Activated naive CD4-positive, alpha-beta T cell treated with anti-CD3 and anti-CD28 coated beads, Interleukin-2, amount 50 U/mL, for 72 hours (primary cell): ENCODE measurements at regions not wholly inside any gene's neighbourhood (a gene's known extent, or its start where the extent isn't known, plus 50 kb on each side); places are given as distances from the start of the nearest gene placed in this dataset.
A peak's percentile ranks its signal among the peaks of the same experiment; 100 is the strongest.
"Not testable (repeated sequence)": the region's sequence is repeated elsewhere in the genome, so short reads cannot be mapped to it uniquely, and the experiment has no call there.

Experiments used
- ATAC-seq, 2 donors: fragments of 150-1000 bp; cut with Tn5 transposase; 2 replicates each; pipeline ENCODE4 v1.10.0; 2021; ENCODE audit warnings: mild to moderate bottlenecking in 2 of 2, moderate library complexity in 2 of 2
- DNase-seq, 2 donors: peaks; one replicate each; pipeline ENCODE4 v3.0.0; 2021 to 2022; ENCODE audit warnings: low spot score in 2 of 2
- H3K27ac Mint-ChIP-seq, 2 donors: one replicate each; pipeline ENCODE4 v1.8.0; 2022; ENCODE audit warnings: mild to moderate bottlenecking in 2 of 2, mixed read lengths in 2 of 2
- H3K36me3 Mint-ChIP-seq, 2 donors: one replicate each; pipeline ENCODE4 v1.8.0; 2022; ENCODE audit warnings: mixed read lengths in 2 of 2
- H3K9me3 Mint-ChIP-seq, 2 donors: one replicate each; pipeline ENCODE4 v1.8.0; 2022; ENCODE audit warnings: mixed read lengths in 2 of 2

- no peak for DNase-seq
- H3K36me3 Mint-ChIP-seq, result no peaks in the 10 kb centered on the region
- H3K9me3 Mint-ChIP-seq, result no peaks in the 10 kb centered on the region
- ATAC-seq, result no peak
- peak overlapping the region; percentile 41 to 53 for H3K27ac Mint-ChIP-seq
Observed at GRCh38 chr22:40094485-40094884, 83.2 kb upstream of the TNRC6B start.

- not testable (repeated sequence) for H3K27ac Mint-ChIP-seq, DNase-seq, ATAC-seq, H3K36me3 Mint-ChIP-seq, H3K9me3 Mint-ChIP-seq
Observed at GRCh38 chr22:40099887-40100286, 77.8 kb upstream of the TNRC6B start.

GRCh38 chr22:40105755-40106154 is 72.0 kb upstream of the TNRC6B start:
- DNase-seq, result no peak
- H3K36me3 Mint-ChIP-seq, result peaks cover 0 to 4% of the 10 kb centered on the region in 2 donors
- peak; percentile 32 to 63 for ATAC-seq
- peak overlapping the region; percentile 85 to 93 for H3K27ac Mint-ChIP-seq
- no peaks in the 10 kb centered on the region for H3K9me3 Mint-ChIP-seq

- no peaks in the 10 kb centered on the region for H3K9me3 Mint-ChIP-seq
- DNase-seq (no peak), ATAC-seq (no peak)
- H3K27ac Mint-ChIP-seq, result peak overlapping the region; percentile 85 to 93
- H3K36me3 Mint-ChIP-seq, result peaks cover 0 to 4% of the 10 kb centered on the region in 2 donors
Observed at GRCh38 chr22:40107244-40107643, 70.5 kb upstream of the TNRC6B start.

GRCh38 chr22:40107851-40108378 is 69.8 kb upstream of the TNRC6B start:
- DNase-seq (peak in 1 of 2 donors; percentile 31), ATAC-seq (peak; percentile 74 to 92)
- Mint-ChIP-seq H3K27ac (peak overlapping the region; percentile 85 to 93), H3K9me3 (peaks cover 0 to 3% of the 10 kb centered on the region in 2 donors), H3K36me3 (peaks cover 0 to 4% of the 10 kb centered on the region in 2 donors)

GRCh38 chr22:40108396-40108795 is 69.3 kb upstream of the TNRC6B start:
- Mint-ChIP-seq H3K9me3 (peaks cover 0 to 4% of the 10 kb centered on the region in 2 donors), H3K27ac (peak overlapping the region; percentile 41 to 85), H3K36me3 (peaks cover 0 to 4% of the 10 kb centered on the region in 2 donors)
- ATAC-seq, result no peak
- no peak for DNase-seq

GRCh38 chr22:40108926-40109325 is 68.8 kb upstream of the TNRC6B start:
- H3K27ac Mint-ChIP-seq, result peak overlapping the region in 1 of 2 donors; percentile 85
- H3K9me3 Mint-ChIP-seq, DNase-seq, H3K36me3 Mint-ChIP-seq, ATAC-seq: not testable (repeated sequence)

- DNase-seq (no peak), ATAC-seq (no peak)
- Mint-ChIP-seq H3K36me3 (no peaks in the 10 kb centered on the region), H3K27ac (peak overlapping the region; percentile 76 to 85), H3K9me3 (peaks cover 0 to 4% of the 10 kb centered on the region in 2 donors)
Observed at GRCh38 chr22:40111451-40111850, 66.3 kb upstream of the TNRC6B start.

GRCh38 chr22:40112595-40112994 is 65.1 kb upstream of the TNRC6B start:
- Mint-ChIP-seq H3K9me3 (peaks cover 0 to 4% of the 10 kb centered on the region in 2 donors), H3K36me3 (no peaks in the 10 kb centered on the region), H3K27ac (peak overlapping the region in 1 of 2 donors; percentile 33)
- DNase-seq, result no peak
- no peak for ATAC-seq

GRCh38 chr22:40113696-40114095 is 64.0 kb upstream of the TNRC6B start:
- H3K9me3 Mint-ChIP-seq, result peaks cover 0 to 4% of the 10 kb centered on the region in 2 donors
- ATAC-seq (no peak), DNase-seq (no peak)
- H3K27ac Mint-ChIP-seq, result peak overlapping the region in 1 of 2 donors; percentile 48
- peaks cover 0 to 3% of the 10 kb centered on the region in 2 donors for H3K36me3 Mint-ChIP-seq

- Mint-ChIP-seq H3K27ac (no peak overlapping the region), H3K9me3 (peaks cover 0 to 4% of the 10 kb centered on the region in 2 donors), H3K36me3 (peaks cover 0 to 5% of the 10 kb centered on the region in 2 donors)
- no peak for ATAC-seq
- no peak for DNase-seq
Observed at GRCh38 chr22:40114411-40114810, 63.3 kb upstream of the TNRC6B start.

- H3K27ac Mint-ChIP-seq, result peak overlapping the region; percentile 70 to 80
- peak in 1 of 2 donors; percentile 24 for DNase-seq
- peak; percentile 82 to 90 for ATAC-seq
- peaks cover 0 to 5% of the 10 kb centered on the region in 2 donors for H3K36me3 Mint-ChIP-seq
- peaks cover 0 to 4% of the 10 kb centered on the region in 2 donors for H3K9me3 Mint-ChIP-seq
Observed at GRCh38 chr22:40116496-40117200, 61.1 kb upstream of the TNRC6B start.

GRCh38 chr22:40118979-40119378 is 58.7 kb upstream of the TNRC6B start:
- H3K9me3 Mint-ChIP-seq, result no peaks in the 10 kb centered on the region
- DNase-seq (no peak), ATAC-seq (no peak)
- H3K27ac Mint-ChIP-seq, result no peak overlapping the region
- H3K36me3 Mint-ChIP-seq, result peaks cover 0 to 5% of the 10 kb centered on the region in 2 donors

GRCh38 chr22:40120848-40121247 is 56.9 kb upstream of the TNRC6B start:
- Mint-ChIP-seq H3K27ac (no peak overlapping the region), H3K9me3 (no peaks in the 10 kb centered on the region), H3K36me3 (peaks cover 0 to 5% of the 10 kb centered on the region in 2 donors)
- DNase-seq (no peak), ATAC-seq (no peak)

GRCh38 chr22:40121461-40121860 is 56.3 kb upstream of the TNRC6B start:
- Mint-ChIP-seq H3K9me3 (no peaks in the 10 kb centered on the region), H3K27ac (no peak overlapping the region), H3K36me3 (peaks cover 0 to 5% of the 10 kb centered on the region in 2 donors)
- DNase-seq (no peak), ATAC-seq (peak; percentile 30 to 43)

GRCh38 chr22:40122792-40123191 is 54.9 kb upstream of the TNRC6B start:
- no peak for DNase-seq
- H3K27ac Mint-ChIP-seq, result no peak overlapping the region
- H3K9me3 Mint-ChIP-seq, result no peaks in the 10 kb centered on the region
- ATAC-seq, result no peak
- peaks cover 0 to 5% of the 10 kb centered on the region in 2 donors for H3K36me3 Mint-ChIP-seq

- Mint-ChIP-seq H3K9me3 (no peaks in the 10 kb centered on the region), H3K36me3 (peaks cover 0 to 5% of the 10 kb centered on the region in 2 donors), H3K27ac (no peak overlapping the region)
- ATAC-seq (peak; percentile 22 to 46), DNase-seq (no peak)
Observed at GRCh38 chr22:40123387-40123786, 54.3 kb upstream of the TNRC6B start.
